Activated naive CD4-positive, alpha-beta T cell treated with anti-CD3 and anti-CD28 coated beads, Interleukin-2, amount 10 ng/mL, durations not matched to agents 7 days and 5 days (primary cell): ENCODE measurements at regions not wholly inside any gene's neighbourhood (a gene's known extent, or its start where the extent isn't known, plus 50 kb on each side); places are given as distances from the start of the nearest gene placed in this dataset.
"Not testable (repeated sequence)": the region's sequence is repeated elsewhere in the genome, so short reads cannot be mapped to it uniquely, and the experiment has no call there.

Experiments used
- CTCF ChIA-PET: fragments of 350-600 bp; sonication (Branson Sonifier 250); formaldehyde crosslinking; loops from one replicate; lab custom pipeline; 2021; ENCODE audit warnings: antibody characterized with exemption; lab: Charles Lee
- DNase-seq: peaks from one replicate; pipeline ENCODE4 v3.0.0-alpha.2; 2020
- H3K27ac Mint-ChIP-seq: one replicate; pipeline ENCODE4 v1.8.0; 2021; ENCODE audit warnings: mild to moderate bottlenecking, moderate library complexity, mixed read lengths
- H3K27me3 Mint-ChIP-seq: one replicate; pipeline ENCODE4 v1.8.0; 2021; ENCODE audit warnings: mild to moderate bottlenecking, mixed read lengths
- H3K36me3 Mint-ChIP-seq: one replicate; pipeline ENCODE4 v1.8.0; 2021; ENCODE audit warnings: mixed read lengths
- H3K4me1 Mint-ChIP-seq: one replicate; pipeline ENCODE4 v1.8.0; 2021; ENCODE audit warnings: mixed read lengths
- H3K4me3 Mint-ChIP-seq: one replicate; pipeline ENCODE4 v1.8.0; 2021; ENCODE audit warnings: mild to moderate bottlenecking, moderate library complexity, mixed read lengths
- H3K9me3 Mint-ChIP-seq: one replicate; pipeline ENCODE4 v1.8.0; 2021; ENCODE audit warnings: mixed read lengths

DNA sequence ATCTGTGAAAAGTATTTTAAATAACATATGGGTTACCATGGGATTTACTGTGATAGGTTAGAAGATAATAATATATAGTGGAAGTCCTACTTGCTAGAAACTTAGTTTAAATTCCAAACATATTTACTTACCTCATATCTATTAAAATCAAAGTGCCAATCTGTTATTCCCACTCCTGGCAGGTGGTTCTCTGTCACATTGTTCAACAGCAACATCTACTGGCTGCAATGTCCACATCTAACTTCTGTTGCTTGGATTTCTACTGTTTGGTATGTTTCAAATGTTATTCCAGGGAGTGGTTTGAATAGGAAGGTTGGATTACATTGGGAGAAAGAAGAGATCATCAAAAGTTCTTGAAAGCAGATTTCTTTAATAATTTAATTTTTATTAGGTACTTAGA is 122.5 kb upstream of the NCAM2 start:
- H3K27ac Mint-ChIP-seq = no peak overlapping the region
- no peak for DNase-seq
- no peak overlapping the region for H3K4me3 Mint-ChIP-seq
- no peaks in the 10 kb centered on the region for H3K27me3 Mint-ChIP-seq
- no peaks in the 10 kb centered on the region for H3K36me3 Mint-ChIP-seq
- CTCF ChIA-PET = no interaction called here
- H3K4me1 Mint-ChIP-seq = no peaks in the 10 kb centered on the region
- no peaks in the 10 kb centered on the region for H3K9me3 Mint-ChIP-seq

DNA sequence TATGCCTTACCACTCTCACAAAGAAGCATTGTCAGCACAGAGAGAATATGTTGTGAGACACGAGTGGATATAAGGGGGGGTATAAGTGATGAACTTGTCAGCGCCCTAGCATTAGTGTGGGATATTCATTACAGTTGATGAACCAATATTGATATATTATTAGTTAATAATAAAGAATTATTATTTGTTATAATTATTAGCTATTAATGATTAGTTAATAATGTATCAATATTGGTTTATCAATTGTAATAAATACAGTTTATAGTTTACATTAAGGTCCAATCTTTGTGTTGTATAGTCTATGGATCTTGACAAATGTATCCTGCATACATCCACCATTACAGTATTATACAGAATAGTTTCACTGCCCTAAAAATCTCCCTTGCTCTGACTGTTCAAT is 120.2 kb upstream of the NCAM2 start:
- no peak overlapping the region for H3K4me3 Mint-ChIP-seq

DNA sequence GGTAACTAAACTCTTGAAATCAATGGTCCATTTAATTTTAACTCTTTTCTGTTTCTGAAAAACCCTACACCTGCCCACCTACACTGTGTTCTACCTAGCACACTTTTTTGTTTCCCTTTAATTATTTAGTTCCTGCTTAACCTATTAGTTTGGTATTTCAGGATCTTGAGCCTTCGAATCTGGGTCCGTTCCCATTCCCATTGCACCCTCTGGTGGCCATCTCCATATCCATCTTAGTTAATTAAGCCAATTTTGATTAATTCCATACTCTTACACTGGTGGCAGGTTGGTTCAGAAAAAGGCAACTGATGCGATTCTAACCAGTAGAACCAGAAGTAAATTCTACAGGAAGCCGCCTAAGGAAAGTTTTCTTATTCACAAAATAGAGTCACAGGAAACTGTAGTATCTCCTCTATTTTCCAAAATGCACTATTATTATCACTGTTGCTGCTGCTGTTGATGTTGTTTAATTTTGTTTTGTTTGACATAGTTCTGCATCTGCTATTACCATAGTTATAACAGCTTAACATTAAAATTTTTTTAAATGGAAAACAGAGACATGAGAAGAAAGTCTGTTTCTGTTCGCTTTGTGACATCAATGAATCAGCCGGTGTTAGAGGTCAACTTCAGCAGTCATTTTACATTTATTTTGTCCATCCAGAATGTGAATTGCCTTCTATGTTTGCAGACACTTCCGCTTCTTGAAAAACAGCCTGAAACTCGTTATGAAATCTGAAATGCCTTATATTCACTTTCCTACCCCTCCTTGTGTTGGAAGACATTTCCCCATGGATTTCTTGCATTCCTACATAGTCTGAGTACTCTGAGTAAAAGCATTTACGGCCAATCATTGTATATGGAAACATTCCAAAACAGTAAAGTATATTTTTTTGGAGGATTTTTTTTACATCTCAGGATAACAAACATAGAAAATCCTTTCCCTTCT is 115.5 kb upstream of the NCAM2 start:
- no peaks in the 10 kb centered on the region for H3K36me3 Mint-ChIP-seq
- H3K9me3 Mint-ChIP-seq = no peaks in the 10 kb centered on the region
- DNase-seq = no peak
- CTCF ChIA-PET = no interaction called here
- H3K27me3 Mint-ChIP-seq = no peaks in the 10 kb centered on the region
- H3K4me1 Mint-ChIP-seq = no peaks in the 10 kb centered on the region
- H3K4me3 Mint-ChIP-seq = no peak overlapping the region
- no peak overlapping the region for H3K27ac Mint-ChIP-seq

More for the DNA sequence above, 120.2 kb upstream of the NCAM2 start:
- CTCF ChIA-PET = no interaction called here
- Mint-ChIP-seq H3K27me3 (no peaks in the 10 kb centered on the region), H3K4me1 (no peaks in the 10 kb centered on the region), H3K27ac (no peak overlapping the region), H3K36me3 (no peaks in the 10 kb centered on the region), H3K9me3 (no peaks in the 10 kb centered on the region)
- no peak for DNase-seq

DNA sequence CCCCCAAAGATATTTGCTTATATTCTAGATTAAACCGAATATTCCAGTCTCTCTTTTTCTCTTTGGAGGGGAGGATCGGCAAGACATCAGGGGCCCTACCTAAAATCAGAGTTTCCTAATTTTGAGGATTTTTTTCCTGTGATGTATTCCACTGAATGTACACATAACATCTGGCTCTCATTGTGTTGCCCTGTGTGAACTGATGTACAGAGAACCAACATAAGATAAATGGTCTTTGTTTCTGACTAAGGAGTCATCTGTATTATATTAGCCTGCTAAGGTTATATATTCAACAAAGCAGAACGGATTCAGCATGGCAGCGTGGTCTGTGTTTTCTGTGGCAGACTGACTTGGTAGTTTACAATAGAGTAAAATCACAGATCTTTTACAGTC is 114.8 kb upstream of the NCAM2 start:
- Mint-ChIP-seq H3K9me3 (no peaks in the 10 kb centered on the region), H3K27me3 (no peaks in the 10 kb centered on the region), H3K27ac (no peak overlapping the region), H3K4me3 (no peak overlapping the region), H3K4me1 (no peaks in the 10 kb centered on the region), H3K36me3 (no peaks in the 10 kb centered on the region)
- DNase-seq = no peak
- CTCF ChIA-PET = no interaction called here

DNA sequence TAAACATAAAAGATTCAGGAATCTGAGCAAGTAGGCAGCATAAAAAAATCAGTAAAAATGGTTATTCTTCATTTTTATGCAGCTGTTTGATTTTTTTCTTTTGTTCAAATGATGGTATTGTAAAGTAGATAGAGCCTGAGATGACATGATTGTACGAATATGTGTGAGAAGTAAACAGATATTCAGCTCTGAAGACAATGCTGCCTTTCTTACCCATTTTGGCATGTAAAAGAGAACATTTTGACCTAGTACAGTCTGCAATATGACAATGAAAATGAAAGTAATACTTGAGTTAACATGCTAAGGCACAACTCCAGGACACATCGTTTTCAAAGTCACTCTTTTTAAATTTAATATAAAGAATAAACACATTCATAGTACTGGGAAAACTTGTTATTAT is 95.7 kb upstream of the NCAM2 start:
- CTCF ChIA-PET = no interaction called here
- no peaks in the 10 kb centered on the region for H3K36me3 Mint-ChIP-seq

DNA sequence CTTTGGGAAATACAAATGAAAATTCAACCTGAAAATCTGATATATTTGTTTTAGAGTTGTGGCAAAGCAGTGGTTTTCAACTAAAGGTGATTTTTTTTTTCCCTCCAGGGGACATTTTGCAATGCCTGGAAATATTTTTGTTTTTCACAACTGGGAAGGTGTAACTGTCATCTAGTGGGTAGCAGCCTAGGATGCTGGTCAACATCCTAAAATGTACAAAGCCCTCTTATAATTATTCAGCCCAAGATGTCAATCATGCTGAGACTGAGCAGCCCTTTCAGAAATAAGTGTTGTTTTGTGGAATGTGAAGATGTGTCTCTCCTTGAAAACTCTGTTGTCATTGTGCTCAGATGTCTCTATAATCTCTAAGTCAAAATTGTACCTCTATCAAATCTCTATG is 95.2 kb upstream of the NCAM2 start:
- Mint-ChIP-seq H3K9me3 (no peaks in the 10 kb centered on the region), H3K36me3 (no peaks in the 10 kb centered on the region), H3K4me3 (no peak overlapping the region), H3K4me1 (no peaks in the 10 kb centered on the region), H3K27ac (no peak overlapping the region), H3K27me3 (no peaks in the 10 kb centered on the region)
- CTCF ChIA-PET = no interaction called here
- DNase-seq = no peak

More for the DNA sequence above, 95.7 kb upstream of the NCAM2 start:
- Mint-ChIP-seq H3K27me3 (no peaks in the 10 kb centered on the region), H3K9me3 (no peaks in the 10 kb centered on the region), H3K4me3 (no peak overlapping the region), H3K27ac (no peak overlapping the region), H3K4me1 (no peaks in the 10 kb centered on the region)
- DNase-seq = no peak

DNA sequence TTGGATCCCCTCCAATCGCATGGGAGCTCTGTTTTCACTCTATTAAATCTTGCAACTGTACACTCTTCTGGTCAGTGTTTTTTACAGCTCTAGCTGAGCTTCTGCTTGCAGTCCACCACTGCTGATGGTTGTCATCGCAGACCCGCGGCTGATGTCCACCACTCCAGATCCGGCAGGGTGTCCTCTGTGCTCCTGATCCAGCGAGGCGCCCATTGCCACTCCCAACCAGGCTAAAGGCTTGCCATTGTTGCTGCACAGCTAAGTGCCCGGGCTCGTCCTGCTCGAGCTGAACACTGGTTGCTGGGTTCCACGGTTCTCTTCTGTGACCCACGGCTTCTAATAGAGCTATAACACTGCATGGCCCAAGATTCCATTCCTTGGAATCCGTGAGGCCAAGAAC is 70.7 kb upstream of the NCAM2 start:
- H3K36me3 Mint-ChIP-seq, CTCF ChIA-PET, DNase-seq, H3K27ac Mint-ChIP-seq, H3K27me3 Mint-ChIP-seq, H3K4me1 Mint-ChIP-seq, H3K4me3 Mint-ChIP-seq: not testable (repeated sequence)
- H3K9me3 Mint-ChIP-seq = peaks cover 11% of the 10 kb centered on the region

DNA sequence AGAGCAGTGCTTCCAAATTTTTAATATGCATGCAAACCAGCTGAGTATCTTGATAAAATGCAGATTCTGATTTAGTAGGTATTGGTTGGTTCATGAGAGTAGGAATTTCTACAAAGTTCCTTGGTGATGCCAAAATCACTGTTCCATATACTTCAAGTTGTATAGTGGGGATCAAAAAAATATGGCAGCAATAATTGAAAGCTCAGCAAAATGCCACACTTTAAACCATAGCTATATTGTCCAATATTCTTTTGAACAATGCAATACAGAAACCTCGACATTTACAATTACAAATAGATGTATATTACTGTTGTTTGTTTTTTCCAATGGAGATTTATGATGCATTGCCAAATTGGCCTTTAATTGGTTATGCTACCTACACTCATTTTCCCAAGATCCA is 55.7 kb upstream of the NCAM2 start:
- Mint-ChIP-seq H3K4me1 (no peaks in the 10 kb centered on the region), H3K9me3 (no peaks in the 10 kb centered on the region), H3K27me3 (no peaks in the 10 kb centered on the region), H3K27ac (no peak overlapping the region), H3K36me3 (no peaks in the 10 kb centered on the region), H3K4me3 (no peak overlapping the region)
- no peak for DNase-seq
- CTCF ChIA-PET = no interaction called here

DNA sequence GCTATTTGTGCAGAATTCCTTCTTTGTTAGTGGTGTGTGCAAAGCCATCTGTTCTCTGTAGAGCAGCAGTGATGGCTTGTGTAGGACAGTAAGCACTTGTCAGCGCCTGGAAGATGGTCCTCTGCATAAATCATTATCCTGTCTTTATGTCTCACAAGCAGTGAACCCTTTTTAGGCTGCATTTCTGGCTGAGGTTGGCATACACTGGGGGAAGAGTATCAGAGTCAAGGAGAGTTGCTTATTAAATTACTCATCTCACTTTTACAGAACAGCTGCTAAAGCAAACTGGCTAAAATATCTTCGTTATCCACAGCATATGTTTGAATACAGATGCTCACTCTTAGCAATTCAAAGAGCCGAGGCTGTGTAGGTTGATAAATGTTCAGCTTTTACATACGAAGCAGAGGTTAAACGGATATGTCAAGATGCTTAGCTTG is 54.6 kb upstream of the NCAM2 start:
- no peaks in the 10 kb centered on the region for H3K27me3 Mint-ChIP-seq
- no peak overlapping the region for H3K27ac Mint-ChIP-seq
- CTCF ChIA-PET = no interaction called here
- no peaks in the 10 kb centered on the region for H3K4me1 Mint-ChIP-seq
- no peak for DNase-seq
- H3K9me3 Mint-ChIP-seq = no peaks in the 10 kb centered on the region
- H3K36me3 Mint-ChIP-seq = no peaks in the 10 kb centered on the region
- H3K4me3 Mint-ChIP-seq = no peak overlapping the region

DNA sequence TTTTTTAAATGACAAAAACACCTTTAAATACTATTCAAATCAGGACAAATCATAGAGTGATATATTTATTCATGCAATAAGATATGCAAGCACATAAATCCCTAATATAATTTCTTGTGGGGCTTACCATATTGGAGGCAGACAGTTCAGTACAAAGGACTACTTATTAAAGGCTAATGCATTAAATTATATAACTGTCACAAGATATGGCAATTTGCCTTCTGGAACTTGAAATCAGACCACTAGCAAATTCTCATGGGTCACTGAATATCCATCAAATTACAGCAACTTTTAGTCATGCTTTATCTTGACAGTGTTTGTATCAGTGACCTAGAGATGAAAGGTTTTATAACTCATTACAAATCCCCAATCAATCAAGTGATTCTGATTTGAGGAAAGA is 54.1 kb upstream of the NCAM2 start:
- no peaks in the 10 kb centered on the region for H3K9me3 Mint-ChIP-seq
- no peaks in the 10 kb centered on the region for H3K27me3 Mint-ChIP-seq
- H3K4me3 Mint-ChIP-seq = no peak overlapping the region
- no peaks in the 10 kb centered on the region for H3K4me1 Mint-ChIP-seq
- CTCF ChIA-PET = no interaction called here
- no peak overlapping the region for H3K27ac Mint-ChIP-seq
- DNase-seq = no peak
- H3K36me3 Mint-ChIP-seq = no peaks in the 10 kb centered on the region

DNA sequence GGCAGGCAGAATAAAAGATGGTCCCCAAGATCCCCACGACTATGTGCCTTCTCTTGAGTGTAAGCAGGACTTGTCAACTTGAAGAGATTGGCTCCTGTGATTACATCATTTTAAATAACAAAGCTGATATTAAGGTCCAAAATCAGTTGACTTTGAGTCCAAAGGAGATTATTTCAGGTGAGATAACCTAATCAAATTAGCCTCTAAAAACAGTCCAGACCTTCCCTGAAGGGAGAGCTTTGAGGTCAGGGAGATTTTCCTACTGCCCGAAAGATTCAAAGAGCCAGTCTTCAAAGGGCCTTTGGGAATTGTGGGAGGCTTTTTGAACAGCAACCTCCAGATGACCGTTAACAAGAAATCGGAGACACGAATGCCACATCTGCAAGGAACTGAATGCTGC is 51.5 kb upstream of the NCAM2 start:
- H3K27ac Mint-ChIP-seq = no peak overlapping the region
- no peak overlapping the region for H3K4me3 Mint-ChIP-seq
- DNase-seq = no peak
- CTCF ChIA-PET = no interaction called here
- no peaks in the 10 kb centered on the region for H3K36me3 Mint-ChIP-seq
- H3K9me3 Mint-ChIP-seq = no peaks in the 10 kb centered on the region
- no peaks in the 10 kb centered on the region for H3K27me3 Mint-ChIP-seq
- no peaks in the 10 kb centered on the region for H3K4me1 Mint-ChIP-seq
